SK-N-MC (cell line): ENCODE measurements at regions not wholly inside any gene's neighbourhood (a gene's known extent, or its start where the extent isn't known, plus 50 kb on each side); places are given as distances from the start of the nearest gene placed in this dataset.

ENCODE experiments used
- EZH2 ChIP-seq: fragments of 200-600 bp; sonication (generic); IDR thresholded peaks from one replicate; pipeline ENCODE4 v1.6.1; 2017; ENCODE audit warnings: antibody characterized with exemption
- FOXP2 ChIP-seq: optimal IDR thresholded peaks from 2 replicates; pipeline ENCODE3; 2011; ENCODE audit warnings: mild to moderate bottlenecking, moderate library complexity; ENCODE audit not compliant: insufficient read depth; ENCODE audit errors: extremely low read length, control extremely low read depth

- TF ChIP-seq EZH2 (no peak), FOXP2 (no peak)
These were observed 58.2 kb upstream of the RNGTT start for GRCh38 chr6:89021629-89022028.
